Kidney glomerular epithelial cell (primary cell): ENCODE measurements at regions not wholly inside any gene's neighbourhood (a gene's known extent, or its start where the extent isn't known, plus 50 kb on each side); places are given as distances from the start of the nearest gene placed in this dataset.
"Not testable (repeated sequence)": the region's sequence is repeated elsewhere in the genome, so short reads cannot be mapped to it uniquely, and the experiment has no call there.

Experiments used
- DNase-seq: peaks from one replicate; lab custom pipeline; 2025; lab: John Stamatoyannopoulos, UW

GRCh38 chr3:118168175-118168574, 866.5 kb downstream of the IGSF11 start:
- no peak for DNase-seq

GRCh38 chr3:118171236-118171852, 863.3 kb downstream of the IGSF11 start:
- no peak for DNase-seq

- DNase-seq: no peak
These were observed 853.8 kb downstream of the IGSF11 start for GRCh38 chr3:118180853-118181252.

- no peak for DNase-seq
These were observed 853.4 kb downstream of the IGSF11 start for GRCh38 chr3:118181274-118181673.

- no peak for DNase-seq
These were observed 848.6 kb downstream of the IGSF11 start for GRCh38 chr3:118186051-118186450.

- DNase-seq: no peak
These were observed 847.4 kb downstream of the IGSF11 start for GRCh38 chr3:118187221-118187620.

- DNase-seq: no peak
These were observed 838.5 kb downstream of the IGSF11 start for GRCh38 chr3:118196183-118196582.

- DNase-seq: no peak
These were observed 835.6 kb downstream of the IGSF11 start for GRCh38 chr3:118199044-118199443.

GRCh38 chr3:118204052-118204656, 830.5 kb downstream of the IGSF11 start:
- no peak for DNase-seq

- no peak for DNase-seq
These were observed 827.4 kb downstream of the IGSF11 start for GRCh38 chr3:118207271-118207670.

- DNase-seq: no peak
These were observed 826.0 kb downstream of the IGSF11 start for GRCh38 chr3:118208642-118209041.

GRCh38 chr3:118213892-118214291, 820.8 kb downstream of the IGSF11 start:
- no peak for DNase-seq

- DNase-seq: no peak
These were observed 808.4 kb downstream of the IGSF11 start for GRCh38 chr3:118226206-118226605.

GRCh38 chr3:118227191-118227590, 807.5 kb downstream of the IGSF11 start:
- DNase-seq: no peak

GRCh38 chr3:118228151-118228550, 806.5 kb downstream of the IGSF11 start:
- DNase-seq: no peak

GRCh38 chr3:118229196-118229595, 805.5 kb downstream of the IGSF11 start:
- DNase-seq: no peak

GRCh38 chr3:118231578-118231977, 803.1 kb downstream of the IGSF11 start:
- DNase-seq: no peak

- no peak for DNase-seq
These were observed 795.4 kb downstream of the IGSF11 start for GRCh38 chr3:118239253-118239652.

- no peak for DNase-seq
These were observed 789.9 kb downstream of the IGSF11 start for GRCh38 chr3:118244761-118245160.

- no peak for DNase-seq
These were observed 789.3 kb downstream of the IGSF11 start for GRCh38 chr3:118245312-118245711.

- DNase-seq: not testable (repeated sequence)
These were observed 775.8 kb downstream of the IGSF11 start for GRCh38 chr3:118258850-118259249.

- no peak for DNase-seq
These were observed 771.7 kb downstream of the IGSF11 start for GRCh38 chr3:118262800-118263402.

GRCh38 chr3:118267588-118267987, 767.1 kb downstream of the IGSF11 start:
- DNase-seq: no peak
